ENCODE measurements at regions not wholly inside any gene's neighbourhood (a gene's known extent, or its start where the extent isn't known, plus 50 kb on each side); places are given as distances from the start of the nearest gene placed in this dataset.

- no peak for ATAC-seq
- Histone ChIP-seq H4K20me1 (replicated peaks; ENCODE audit: insufficient read depth) (no peaks in the 10 kb centered on the region), H3K27me3 (ENCODE audit: insufficient read depth) (no peaks in the 10 kb centered on the region), H3K79me2 (replicated peaks; ENCODE audit: insufficient read depth) (no peaks in the 10 kb centered on the region), H3K36me3 (ENCODE audit: insufficient read depth) (no peaks in the 10 kb centered on the region), H2AFZ (no peak overlapping the region), H3K4me2 (no peak overlapping the region), H3K27ac (ENCODE audit: low read depth) (no peak overlapping the region), H3K4me1 (ENCODE audit: insufficient read depth) (no peaks in the 10 kb centered on the region), H3F3A (replicated peaks; ENCODE audit: low read depth) (no peaks in the 10 kb centered on the region), H3K9me2 (ENCODE audit: insufficient read depth) (peaks cover 5% of the 10 kb centered on the region), H3K4me3 (no peak overlapping the region)
- Mint-ChIP-seq H3K4me3 (no peak overlapping the region), H3K4me1 (no peaks in the 10 kb centered on the region; the same call in 2 of the 3 replicates), H3K27me3 (ENCODE audit: insufficient read depth, low read depth, poor library complexity) (peaks cover 8% of the 10 kb centered on the region), H3K9me3 (no peaks in the 10 kb centered on the region), H3K36me3 (ENCODE audit: low read depth) (no peaks in the 10 kb centered on the region; the same call in 2 of the 3 replicates), H3K27ac (no peak overlapping the region)
- TF ChIP-seq ZNF114 (CRISPR knock-in tag; IDR thresholded peaks at IDR 0.05) = no peak
- no peak for TF ChIP-seq ZNF462 (CRISPR knock-in tag; IDR thresholded peaks at IDR 0.05)
- TF ChIP-seq ZNF331 (CRISPR knock-in tag; IDR thresholded peaks at IDR 0.05; ENCODE audit: low read depth) = no peak
- TF ChIP-seq REST (IDR thresholded peaks at IDR 0.05; ENCODE audit: unreplicated experiment) = no peak
- no peak for TF ChIP-seq CTCF (conservative IDR thresholded peaks at IDR 0.05; ENCODE audit: low read depth in 2 of 2)
- TF ChIP-seq ETS1 (IDR thresholded peaks at IDR 0.05) = no peak
- no peak for TF ChIP-seq JUNB (IDR thresholded peaks at IDR 0.05; ENCODE audit: unreplicated experiment)
- TF ChIP-seq POLR2AphosphoS5 (IDR thresholded peaks at IDR 0.05; ENCODE audit: low read depth) = no peak
- TF ChIP-seq EZH2phosphoT487 (IDR thresholded peaks at IDR 0.05; ENCODE audit: unreplicated experiment) = no peak
- no peak for TF ChIP-seq NANOG (IDR thresholded peaks at IDR 0.05; ENCODE audit: borderline replicate concordance)
- no peak for TF ChIP-seq STAT1 (IDR thresholded peaks at IDR 0.05; ENCODE audit: unreplicated experiment)
- no peak for TF ChIP-seq EZH2 (IDR thresholded peaks at IDR 0.05; ENCODE audit: low read depth, unreplicated experiment)
- TF ChIP-seq CREB1 (CRISPR knock-in tag; IDR thresholded peaks at IDR 0.05; ENCODE audit: low read depth) = no peak
- no peak for DNase-seq (ENCODE audit: low spot score)
These were observed 370.2 kb downstream of the TBX15 start for GRCh38 chr1:118617916-118618315.
